Stimulated activated CD8-positive, alpha-beta memory T cell treated with anti-CD3 and anti-CD28 coated beads, Interleukin-4, amount 100 ng/mL, for 48 hours (primary cell): ENCODE measurements at regions not wholly inside any gene's neighbourhood (a gene's known extent, or its start where the extent isn't known, plus 50 kb on each side); places are given as distances from the start of the nearest gene placed in this dataset.
A peak's percentile ranks its signal among the peaks of the same experiment; 100 is the strongest.

Experiments used
- DNase-seq: peaks from one replicate; pipeline ENCODE4 v3.0.0-alpha.2; 2020

DNA sequence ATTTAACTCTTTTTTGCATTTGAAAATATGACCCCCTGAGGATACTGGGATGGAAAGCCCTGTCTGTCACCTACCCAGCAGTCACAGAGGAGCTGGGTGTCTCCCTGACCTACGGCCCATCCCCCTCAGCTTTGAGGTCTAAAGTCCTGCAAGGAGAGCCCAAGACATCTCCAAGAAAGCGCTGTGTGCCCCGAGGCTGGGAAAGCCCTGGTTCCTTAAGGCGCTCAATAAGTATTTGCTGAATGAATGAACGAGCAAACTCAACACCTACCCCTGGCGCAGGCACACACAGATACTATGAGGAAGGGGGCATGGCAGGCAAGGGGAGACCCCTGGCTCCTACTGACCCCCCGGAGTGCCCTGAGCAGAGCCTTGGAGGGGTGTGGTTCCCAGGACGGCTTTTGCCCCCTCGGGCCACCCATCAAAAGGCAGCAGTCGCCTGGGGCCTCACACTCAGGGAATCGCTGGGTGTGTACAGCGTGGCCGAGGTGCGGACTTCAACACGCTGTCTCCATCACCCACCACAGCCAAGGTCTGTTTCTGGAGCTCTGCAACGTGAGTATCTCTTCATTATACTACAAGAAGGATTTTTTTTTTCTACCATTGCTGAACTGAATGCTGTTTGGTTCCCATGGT lies 211.6 kb downstream of the ERCC6L2 start:
- DNase-seq, result no peak

DNA sequence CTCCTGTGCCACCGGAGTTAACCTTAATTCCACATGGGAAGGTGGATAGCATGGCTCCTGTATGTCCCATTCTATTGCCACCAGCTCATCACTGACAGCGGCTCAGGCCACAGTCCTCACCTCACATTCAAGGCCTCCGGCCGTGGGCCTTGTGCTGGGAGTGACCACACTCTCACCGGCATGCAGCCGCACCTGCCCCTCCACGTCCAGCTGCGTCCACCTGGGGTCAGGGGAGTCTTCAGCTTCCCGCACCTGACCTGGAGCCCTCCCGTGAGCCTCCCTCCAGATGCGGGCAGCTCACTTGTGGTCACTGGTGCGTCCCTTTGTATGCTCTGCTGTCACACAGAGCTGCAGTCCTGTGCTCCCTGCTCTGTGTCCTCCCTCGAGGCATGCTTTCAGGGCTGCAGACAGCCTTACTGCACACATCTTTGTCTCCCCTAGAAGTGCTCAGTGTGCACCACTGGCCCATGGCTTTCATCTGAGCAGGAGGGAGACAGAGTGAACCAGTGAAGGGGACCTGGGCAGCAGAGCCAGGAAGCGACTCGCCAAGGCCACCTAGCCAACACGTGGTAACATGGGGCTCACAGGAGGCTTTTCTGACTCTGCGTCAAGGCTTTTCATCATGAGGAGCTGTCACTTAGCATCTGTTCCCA lies 210.1 kb downstream of the ERCC6L2 start:
- DNase-seq, result no peak

DNA sequence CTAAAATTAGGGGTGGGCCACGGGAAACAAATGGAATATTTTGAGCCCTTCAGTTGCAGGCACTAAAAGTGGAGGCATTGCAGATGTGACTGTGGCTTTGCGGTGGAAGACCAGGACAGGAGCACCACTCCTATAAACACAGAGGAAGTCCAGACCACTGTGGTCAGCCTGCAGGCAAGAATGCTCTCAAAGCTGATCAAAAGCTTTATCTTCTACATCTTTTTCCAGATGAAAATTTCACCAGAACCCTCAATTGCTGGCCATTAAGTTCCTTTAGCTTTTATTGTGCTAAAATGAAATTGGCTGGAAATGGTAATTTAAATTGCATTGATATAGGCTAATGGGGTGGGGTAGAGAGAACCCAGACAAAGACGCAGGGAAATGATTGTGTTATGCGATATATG lies 208.8 kb downstream of the ERCC6L2 start:
- DNase-seq, result no peak

DNA sequence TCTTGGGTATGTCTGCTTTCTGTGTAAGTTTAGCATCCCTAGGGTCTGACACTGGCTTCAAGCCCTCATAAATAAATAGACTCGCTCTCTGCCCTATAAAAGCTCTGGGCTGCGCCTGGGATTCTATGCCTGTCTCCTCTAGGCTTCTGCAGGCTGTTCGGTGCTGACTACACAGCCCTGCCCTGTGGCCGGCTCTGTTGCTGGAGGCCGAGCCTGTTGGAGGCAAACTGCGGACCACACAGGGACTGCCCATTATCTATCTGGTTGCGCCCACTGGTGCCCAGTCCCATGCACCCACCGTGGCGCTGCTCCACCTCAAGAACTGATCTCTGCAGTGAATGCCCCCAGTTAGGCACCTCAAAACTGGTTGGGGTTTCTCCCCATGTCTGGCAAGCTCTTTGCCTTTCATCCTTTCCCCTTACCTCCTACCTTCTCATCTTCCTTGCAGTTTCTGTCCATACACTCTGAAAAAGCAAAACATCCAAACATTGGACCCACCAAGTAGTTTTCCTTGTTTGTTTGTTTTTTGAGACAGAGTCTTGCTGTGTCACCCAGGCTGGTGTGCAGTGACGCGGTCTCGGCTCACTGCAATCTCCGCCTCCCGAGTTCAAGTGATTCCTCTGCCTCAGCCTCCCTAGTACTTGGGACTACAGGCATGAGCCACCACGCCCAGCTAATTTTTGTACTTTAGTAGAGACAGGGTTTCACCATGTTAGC lies 207.2 kb downstream of the ERCC6L2 start:
- DNase-seq, result no peak

DNA sequence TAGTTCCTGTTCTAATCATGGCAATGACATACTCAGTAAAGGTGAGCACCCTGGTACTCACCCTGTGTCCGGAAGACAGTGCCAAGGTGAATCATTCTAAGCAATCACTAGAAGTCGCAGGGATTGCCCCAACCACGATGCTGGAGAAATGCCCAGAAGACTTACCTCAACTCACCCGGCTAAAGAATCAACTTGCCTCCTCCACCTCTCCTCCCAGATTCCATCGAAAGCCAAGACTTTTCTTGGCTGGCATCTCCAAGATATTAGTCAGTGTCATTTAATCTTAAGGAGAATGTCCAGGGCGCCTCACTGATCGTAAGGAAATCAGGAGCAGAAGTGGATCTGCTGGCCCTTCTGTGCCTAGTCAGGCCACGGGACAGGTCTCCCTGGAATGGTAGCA lies 204.9 kb downstream of the ERCC6L2 start:
- no peak for DNase-seq

DNA sequence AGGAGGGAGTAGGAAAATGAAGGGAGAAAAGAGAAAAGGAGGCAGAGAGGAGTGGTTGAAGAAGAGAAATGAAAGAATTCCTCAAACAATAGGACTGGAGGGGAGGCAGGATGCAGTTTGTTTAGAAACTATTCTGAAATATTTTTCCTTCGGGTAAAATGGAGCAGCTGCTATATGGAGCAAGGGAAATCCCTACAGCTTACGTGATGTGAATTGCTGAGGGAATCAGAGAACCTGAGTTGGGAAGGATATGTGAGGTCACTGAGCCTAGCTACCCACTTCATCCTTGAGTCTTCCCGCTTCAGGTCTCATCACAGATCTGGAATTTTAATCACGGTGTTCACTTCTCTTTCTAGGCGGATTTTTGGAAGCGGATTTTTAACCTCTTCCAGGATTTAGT lies 204.3 kb downstream of the ERCC6L2 start:
- DNase-seq, result no peak

DNA sequence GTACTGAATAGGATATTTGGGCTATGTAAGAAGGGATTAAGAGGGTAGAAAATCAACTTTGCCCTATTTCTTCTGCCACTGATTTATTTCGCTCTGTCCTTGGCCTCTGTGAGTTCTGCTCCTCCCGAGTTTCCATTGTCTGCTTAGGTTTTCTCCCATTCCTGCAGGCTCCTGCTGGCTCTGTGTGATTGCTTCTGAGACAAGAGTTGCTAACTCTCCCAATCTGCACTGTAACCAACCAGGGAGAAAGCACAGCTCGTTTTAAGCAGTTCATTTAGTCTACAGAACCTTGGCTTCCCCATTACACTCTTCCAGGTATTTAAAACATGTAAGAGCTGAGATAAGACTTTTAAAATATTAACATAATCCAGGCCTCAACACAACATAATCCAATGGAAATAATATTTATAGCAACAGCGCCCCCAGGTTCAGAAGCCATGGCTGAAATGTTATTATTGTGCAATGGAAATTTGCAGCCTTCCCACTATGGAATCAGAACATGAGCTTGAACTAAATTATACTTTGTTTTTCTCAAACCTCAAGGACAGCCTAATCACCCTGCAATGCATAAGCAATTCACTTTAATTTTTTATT lies 203.5 kb downstream of the ERCC6L2 start:
- DNase-seq, result no peak

DNA sequence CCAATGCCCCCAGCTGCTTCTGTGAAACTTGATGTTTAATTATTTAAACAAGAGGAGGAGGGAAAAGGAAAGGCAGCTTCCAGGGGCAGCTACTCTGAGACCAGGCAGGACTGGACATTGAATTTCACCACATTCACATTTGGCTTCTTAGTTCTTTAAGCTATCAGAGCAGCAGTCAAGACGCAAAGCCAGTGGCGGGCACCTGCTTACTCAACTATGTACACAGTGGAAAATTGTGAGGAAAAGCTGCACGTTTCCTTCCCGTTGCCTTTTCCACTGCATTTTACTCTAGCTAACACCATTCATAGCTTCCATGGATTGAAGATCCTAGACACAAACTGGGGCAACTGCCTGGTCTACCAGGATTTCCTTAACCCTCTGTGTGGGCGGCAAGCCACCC lies 200.3 kb downstream of the ERCC6L2 start:
- no peak for DNase-seq

DNA sequence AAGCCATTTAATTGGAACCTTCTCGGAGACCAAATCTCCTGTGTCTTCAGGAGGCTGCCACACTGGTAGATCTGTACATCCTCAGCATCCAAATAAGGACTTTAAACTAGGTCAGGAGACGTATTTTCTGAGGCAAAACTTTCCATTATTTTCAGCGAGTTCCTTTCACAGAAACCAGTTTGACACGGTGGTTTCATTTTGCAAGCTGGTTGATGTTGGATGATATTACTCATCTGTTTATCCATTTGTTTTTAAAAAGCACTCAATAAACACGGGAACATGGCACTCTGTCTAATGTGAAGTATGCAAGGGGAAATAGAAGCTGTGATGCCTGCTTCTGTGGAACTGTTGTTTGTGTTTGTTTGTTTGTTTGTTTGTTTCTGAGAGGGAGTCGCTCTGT lies 199.6 kb downstream of the ERCC6L2 start:
- no peak for DNase-seq

DNA sequence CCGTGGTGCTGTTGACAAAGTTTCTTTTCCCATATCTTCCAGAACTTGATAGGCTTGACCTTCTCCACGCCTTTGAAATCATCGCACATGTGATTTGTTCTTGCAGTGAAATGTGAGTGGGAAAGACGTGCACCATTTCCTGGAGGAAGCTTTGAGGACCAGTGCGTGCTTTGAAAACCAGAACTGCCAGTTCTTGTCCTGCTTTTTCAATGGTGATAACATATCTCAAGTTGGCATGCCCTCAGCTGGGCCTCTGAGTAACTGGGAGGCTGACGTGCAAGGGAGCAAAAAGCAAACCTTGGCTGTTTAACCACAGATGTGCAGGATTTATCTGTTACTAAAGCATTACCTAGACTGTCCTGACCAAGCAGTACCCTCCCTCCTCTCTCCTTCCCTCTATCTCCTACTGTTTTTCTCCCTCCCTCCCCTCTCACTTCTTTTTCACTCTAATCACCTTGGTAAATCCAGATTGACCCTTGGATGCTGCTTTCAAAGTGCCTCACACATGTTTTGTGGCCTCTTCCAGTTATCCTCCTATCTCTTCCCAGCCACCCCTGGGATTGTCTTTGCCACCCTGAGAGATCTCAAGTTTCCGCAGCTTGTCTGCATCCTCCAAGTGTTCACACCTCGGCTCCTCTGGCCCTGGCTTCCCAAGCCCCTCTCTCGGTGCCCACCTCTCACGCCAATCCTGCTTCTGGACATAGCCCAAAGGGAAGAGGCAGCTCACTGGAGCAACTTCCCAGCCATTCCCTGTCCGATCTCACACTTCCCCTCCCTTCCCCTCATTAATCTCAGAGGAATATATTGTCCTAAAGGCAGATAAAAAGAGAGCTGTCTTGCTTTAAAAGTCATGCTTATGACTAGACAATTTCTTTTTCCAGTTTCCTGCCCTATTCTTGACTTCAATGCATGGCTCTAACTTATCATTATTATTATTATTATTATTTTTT lies 198.3 kb downstream of the ERCC6L2 start:
- no peak for DNase-seq

DNA sequence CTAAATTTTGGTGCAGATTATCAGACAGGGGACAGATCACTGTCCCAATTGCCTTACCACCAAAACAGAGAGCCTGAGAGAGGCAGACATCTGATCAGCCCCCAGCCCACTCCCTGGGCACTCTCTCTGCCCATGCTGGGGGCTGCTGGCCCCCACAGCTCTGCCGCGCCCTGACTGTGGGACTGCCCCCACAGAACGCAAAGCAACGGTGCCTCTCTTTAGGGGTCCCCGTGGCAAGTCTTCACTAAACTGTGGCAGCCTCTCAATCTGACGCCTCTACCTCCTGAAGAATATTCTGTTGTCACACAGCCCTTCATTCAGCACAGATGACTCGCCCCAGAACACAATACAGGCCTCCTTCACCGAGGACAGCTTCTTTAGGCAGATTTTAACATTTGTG lies 197.4 kb downstream of the ERCC6L2 start:
- DNase-seq, result no peak

DNA sequence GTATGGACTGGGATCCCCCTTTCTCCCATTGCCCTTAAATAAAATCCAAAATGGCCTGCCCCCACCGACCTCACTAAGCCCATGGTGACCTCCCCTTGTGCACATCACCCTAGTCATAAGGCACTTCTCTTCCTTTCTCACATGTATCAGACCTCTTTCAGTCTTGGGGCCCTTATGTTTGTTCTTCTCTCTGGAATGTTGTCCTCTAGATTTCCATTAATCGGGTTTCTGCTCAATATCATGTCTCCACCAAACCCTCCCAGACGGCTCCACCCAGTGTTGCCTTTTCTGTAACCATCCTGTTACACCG lies 196.3 kb downstream of the ERCC6L2 start:
- DNase-seq, result no peak

DNA sequence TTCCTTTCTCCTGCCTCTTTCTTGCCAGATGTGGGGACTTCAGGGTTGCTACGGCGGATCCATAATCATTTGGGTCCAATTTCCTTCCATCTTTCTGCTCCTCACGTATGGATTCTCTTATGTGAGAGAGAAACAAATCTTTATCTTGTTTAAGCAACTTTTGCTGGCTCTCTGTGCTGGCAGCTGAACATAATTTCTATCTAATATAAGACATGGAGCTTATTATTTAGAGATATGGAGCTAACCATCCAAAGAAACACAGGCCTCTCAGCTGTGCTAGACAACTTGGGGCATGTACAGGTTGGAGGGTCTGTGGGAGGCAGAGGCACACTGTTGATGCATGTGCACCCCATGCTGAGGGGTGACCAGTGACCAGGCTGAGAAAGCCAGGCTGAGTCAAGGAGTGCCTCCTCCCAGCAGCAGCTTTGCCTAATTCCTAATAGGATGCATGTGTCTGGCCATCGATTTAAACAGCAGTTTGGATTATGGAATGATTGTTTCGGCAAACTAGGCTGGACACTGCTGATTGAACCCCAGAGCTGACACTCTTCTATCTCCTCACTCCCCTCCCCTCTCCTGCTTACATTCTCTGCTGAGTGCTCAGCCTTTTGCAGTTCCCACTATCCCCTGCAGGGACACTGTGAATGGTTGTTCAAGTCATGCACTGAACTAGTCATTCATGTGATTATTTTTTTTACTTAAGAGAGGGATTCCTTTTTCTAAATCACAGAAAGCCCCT lies 195.8 kb downstream of the ERCC6L2 start:
- peak; percentile 42 for DNase-seq

DNA sequence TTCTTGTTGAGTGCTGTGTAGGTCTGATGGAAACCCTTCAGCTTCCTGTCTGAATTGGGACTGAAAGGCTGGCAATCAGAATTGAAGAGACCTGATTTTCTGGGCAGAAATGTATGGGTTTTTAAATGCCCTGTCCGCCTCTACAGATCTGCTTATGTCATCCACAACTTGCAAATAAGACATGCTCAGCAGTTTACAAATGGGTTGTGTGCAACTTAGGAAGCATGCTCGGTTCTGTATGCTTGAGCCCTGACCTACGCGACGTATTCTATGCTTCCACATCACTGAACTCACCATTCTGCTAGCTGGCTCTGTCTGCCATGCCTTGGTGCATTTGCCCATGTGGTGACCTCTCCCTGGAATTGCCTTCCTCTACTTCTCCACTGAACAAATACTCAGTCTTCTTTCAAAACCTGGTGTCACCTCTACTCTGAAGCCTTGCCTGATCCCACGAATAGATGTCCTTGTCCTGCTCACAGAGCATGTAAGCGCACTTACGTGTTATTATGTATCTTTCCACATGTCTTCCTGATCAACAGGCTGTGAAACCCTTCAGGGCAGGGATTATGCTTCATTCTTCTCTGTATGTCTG lies 194.2 kb downstream of the ERCC6L2 start:
- no peak for DNase-seq

DNA sequence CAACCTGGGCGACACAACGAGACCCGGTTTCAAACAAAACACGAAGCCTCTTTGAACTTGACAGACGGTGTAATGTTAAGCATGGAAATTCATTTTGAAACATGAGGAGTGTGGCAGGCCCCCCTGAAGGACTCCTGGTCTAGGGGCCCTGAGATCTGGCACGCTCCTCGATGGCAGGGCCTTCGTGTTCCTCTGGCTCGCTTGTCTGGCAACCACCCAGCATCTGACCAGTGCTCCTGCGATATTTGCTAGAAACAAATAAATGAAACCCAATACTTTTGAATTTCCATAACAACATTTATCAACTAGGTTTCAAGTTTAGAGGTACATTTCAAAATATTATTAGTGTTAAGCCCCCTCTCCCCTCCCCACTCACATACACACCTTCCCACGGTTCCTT lies 193.0 kb downstream of the ERCC6L2 start:
- no peak for DNase-seq

DNA sequence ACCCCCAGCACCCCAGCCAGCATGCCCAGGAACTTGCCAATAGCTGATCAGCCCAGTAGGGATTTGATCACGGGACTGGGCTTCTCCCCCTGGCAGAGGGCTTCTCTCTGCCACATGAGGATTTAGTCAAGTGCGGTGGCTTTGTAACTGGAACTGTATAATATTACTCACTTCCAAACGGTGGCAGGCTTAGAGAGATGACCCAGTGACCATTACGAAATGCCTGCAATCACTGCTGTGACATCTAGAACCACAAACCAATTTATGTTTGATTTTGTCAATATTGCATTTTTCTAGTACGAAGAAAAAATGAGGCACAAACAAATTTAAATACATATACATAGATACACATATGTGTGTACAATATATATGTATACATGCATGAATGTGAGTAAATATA lies 192.1 kb downstream of the ERCC6L2 start:
- no peak for DNase-seq

DNA sequence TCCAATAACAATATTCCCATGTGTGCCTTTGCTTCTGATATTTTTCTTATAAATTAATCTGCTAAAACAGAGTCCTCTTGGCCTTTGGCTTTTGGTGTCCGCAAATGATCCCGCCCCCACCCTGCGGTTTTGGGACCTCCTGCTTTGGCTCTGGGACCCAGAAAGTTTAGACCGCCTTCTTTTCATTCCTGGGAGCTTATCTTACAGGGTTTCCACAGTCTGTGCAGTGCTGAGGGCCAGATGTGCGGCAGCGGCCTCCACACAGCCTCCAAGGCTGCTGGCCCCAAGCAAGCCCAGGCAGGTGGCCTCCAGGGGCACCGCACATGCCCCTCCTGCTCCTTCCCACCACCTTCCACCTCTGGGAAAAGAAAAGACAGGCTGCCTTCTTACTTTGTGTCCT lies 191.5 kb downstream of the ERCC6L2 start:
- DNase-seq, result no peak

DNA sequence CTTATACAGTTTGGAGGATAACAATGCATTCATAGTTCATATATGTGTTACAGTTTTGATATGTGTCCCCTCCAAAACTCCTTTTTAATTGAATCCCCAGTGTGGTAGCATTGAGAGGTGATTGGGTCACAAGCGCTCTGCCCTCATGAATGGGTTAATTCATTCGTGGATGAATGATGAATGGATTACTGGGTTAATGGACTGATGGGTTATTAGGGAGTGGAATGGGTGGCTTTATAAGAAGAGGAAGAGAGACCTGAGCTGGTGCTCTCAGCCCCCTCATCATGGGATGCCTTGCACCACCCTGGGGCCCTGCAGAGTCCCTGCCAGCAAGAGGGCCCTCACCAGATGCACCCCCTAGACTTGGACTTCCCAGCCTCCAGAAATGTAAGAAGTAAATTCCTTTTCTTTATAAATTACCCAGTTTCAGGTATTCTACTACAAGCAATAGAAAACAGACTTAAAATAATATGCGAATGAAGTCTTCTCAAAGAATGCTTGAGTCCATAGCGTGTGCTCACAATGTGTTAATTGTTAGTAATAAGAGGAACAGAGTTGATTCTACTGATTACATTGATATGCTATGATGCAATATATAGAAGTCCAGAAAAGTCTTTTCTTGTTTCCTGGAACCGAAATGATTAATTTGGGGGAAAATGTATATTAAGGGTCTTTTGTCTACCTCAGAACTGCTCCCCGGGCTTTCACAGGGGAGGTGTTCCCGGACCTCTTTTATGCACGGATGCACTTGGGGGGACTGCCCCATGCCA lies 190.2 kb downstream of the ERCC6L2 start:
- no peak for DNase-seq

DNA sequence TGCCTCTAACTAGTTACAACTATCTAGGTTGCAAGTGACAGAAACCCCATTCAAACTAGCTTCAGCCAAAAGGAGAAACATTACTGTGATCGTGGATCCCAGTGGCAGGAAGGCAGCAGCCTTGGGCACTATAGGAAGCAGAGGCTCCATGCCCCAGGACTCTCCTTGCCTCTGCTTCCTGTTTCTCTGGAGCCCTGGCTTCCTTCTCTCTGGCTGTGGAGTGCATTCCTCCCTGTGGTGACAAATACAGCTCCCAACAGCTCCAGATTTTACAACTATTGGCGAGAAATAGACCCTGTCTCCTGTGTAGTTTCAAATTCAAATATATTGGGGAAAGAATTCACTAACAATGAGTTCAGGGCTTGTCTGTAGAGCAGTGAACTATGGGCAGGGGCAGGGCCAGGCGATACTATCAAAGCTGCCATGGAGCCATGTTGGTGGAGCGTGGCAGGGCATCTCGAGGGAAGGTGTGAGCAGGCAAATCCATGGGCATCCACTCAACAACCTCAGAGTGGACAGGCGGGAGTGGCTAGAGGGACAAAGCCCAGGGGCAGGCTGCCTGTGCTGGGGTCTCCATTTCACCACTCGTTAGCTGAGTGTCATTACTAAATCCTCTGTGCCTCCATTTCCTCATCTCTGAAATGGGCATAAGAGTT lies 189.5 kb downstream of the ERCC6L2 start:
- no peak for DNase-seq

DNA sequence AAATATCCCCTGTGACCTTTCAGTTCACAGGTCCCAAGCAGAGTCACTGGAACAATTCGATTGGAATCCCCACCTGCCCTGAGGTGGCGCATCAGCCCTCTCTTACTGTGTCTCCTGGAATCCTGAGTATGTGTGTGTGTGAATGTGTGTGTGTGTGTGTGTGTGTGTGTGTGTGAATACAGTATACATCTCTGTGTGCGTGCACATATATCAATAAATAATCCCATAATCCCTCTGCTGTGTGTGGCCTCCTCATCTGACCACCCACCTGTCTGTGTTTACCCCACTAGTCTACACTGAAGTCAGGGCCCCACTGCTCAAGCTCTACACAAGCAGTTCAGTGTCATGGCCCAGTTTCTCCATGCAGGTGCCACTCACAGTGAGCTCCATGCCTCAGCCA lies 187.4 kb downstream of the ERCC6L2 start:
- no peak for DNase-seq

DNA sequence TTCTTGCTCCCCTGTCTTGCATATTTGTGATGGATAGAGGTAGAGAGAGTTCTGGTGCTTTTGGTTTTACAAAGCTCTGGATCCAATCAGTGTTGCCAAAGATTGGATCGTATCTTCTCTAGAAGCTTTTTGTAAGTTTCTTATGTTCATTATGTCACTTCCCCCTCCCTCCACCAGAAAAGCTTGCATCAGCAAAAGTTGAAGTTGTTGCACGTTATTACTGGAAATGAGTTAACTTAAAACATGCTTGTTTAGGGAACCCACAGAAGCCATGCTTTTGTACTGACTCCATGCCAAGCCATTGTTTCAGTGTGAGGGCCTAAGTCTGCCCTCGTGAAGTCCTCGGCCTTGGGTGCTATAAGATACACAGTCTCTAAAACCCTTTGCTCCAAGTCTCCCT lies 186.5 kb downstream of the ERCC6L2 start:
- DNase-seq, result no peak
